GM21723 (cell line): ENCODE measurements at regions not wholly inside any gene's neighbourhood (a gene's known extent, or its start where the extent isn't known, plus 50 kb on each side); places are given as distances from the start of the nearest gene placed in this dataset.

Experiments used
- ATAC-seq: cut with Tn5 transposase; IDR thresholded peaks from one replicate; pipeline ENCODE4 v1.9.1; 2021; ENCODE audit warnings: mild to moderate bottlenecking, moderate library complexity; ENCODE audit not compliant: unreplicated experiment

DNA sequence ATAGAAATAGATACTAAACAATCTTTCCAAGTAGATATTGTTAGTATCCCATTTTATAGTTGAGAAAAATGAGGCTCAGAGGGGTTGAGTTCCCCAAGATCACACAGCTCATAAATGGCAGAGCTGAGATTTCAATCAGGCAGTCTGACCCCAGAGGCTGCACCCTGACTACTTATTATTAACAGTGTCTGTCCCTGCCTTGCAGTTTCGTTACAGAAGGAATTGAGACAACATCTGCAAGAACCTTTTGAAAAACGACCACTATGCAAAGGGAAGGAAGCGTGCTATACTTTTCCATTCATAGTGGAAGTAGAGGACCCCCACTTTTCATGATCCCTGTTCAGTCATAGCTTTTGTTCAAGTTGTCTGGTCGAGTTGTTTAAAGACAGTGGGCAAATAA lies 53.2 kb upstream of the SEC11C start:
- no peak for ATAC-seq

DNA sequence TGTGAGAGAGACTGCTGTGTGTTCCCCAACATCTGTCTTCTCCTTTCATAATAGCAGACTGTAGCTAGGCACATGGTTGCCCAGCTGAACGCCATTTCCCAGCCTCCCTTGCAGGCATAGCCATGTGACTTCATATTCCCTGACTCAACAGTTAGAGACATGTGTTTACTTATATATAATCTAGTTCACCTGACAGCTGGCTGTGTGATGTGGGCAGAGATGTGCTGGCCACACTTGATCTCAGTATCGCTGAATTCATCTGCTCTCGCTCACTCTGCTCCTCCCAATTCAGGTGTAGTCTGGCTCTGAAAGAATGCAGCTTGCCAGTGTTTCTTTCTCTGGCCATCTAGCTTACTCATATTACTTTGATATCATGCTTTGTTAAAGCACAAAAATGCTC lies 52.3 kb upstream of the SEC11C start:
- ATAC-seq: no peak
